ENCODE measurements at regions not wholly inside any gene's neighbourhood (a gene's known extent, or its start where the extent isn't known, plus 50 kb on each side); places are given as distances from the start of the nearest gene placed in this dataset.
A peak's percentile ranks its signal among the peaks of the same experiment; 100 is the strongest.

DNA sequence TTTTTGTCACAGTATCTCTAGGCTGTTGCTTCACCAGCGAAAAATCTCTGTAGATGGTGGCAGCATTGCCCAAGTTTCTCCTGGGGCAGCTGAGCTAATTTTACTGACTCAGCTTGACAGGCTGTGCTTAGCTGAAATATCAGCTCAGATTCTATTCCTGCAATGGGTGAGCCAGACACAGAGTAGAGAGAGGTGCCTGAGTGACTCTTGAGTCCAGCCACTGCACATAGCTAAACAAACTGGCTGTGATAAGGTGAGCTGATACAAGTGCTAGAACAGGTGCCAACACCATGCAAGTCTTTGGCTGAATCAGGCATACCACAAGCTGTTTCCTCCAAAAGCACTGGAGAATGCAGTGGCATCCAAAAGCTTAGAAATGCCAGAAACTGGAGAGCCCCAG, 110.9 kb upstream of the TSPY4 start:
- Histone ChIP-seq H3K27me3 (no peaks in the 10 kb centered on the region), H3K27ac (no peak overlapping the region), H3K4me3 (no peak overlapping the region), H3K9me3 (no peaks in the 10 kb centered on the region), H3K4me1 (no peaks in the 10 kb centered on the region), H3K36me3 (no peaks in the 10 kb centered on the region)
- no peak for DNase-seq
- intact Hi-C loops (cut with DNase I; ENCODE audit: low total_unique reads): no loop called here
- TF ChIP-seq, protein P1, sequence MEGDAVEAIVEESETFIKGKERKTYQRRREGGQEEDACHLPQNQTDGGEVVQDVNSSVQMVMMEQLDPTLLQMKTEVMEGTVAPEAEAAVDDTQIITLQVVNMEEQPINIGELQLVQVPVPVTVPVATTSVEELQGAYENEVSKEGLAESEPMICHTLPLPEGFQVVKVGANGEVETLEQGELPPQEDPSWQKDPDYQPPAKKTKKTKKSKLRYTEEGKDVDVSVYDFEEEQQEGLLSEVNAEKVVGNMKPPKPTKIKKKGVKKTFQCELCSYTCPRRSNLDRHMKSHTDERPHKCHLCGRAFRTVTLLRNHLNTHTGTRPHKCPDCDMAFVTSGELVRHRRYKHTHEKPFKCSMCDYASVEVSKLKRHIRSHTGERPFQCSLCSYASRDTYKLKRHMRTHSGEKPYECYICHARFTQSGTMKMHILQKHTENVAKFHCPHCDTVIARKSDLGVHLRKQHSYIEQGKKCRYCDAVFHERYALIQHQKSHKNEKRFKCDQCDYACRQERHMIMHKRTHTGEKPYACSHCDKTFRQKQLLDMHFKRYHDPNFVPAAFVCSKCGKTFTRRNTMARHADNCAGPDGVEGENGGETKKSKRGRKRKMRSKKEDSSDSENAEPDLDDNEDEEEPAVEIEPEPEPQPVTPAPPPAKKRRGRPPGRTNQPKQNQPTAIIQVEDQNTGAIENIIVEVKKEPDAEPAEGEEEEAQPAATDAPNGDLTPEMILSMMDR (IDR thresholded peaks at IDR 0.05): no peak
- peak in 1 of 3 donors; percentile 16 for TF ChIP-seq POLR2AphosphoS5 (IDR thresholded peaks at IDR 0.05)
- TF ChIP-seq POLR2A (IDR thresholded peaks at IDR 0.05): no peak
- no peak for TF ChIP-seq EP300 (IDR thresholded peaks at IDR 0.05)
- 6 to 50% (median 28%) methylated on average over 1 of the region's 1 CpG; no CpG with 5 or more reads in 2 of the 5 donors for WGBS, 5 donors

DNA sequence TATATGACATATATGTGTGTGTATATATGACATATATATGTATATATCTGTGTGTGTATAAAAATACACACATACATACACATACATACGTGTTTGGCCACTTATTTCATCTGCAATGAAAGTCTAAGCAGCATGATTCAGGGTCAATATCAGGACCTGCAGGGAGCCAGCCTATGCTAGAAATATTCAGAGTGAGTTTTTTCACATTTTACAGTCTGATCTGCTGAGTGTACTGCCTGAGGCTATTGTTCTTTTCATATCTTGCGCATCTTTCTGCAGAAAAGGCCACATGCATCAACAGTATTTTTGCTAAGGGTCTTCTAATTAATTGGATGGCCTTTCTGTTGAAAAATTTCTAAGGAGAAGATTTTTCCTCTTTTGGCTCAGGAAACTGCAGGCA, 80.0 kb upstream of the TSPY4 start:
- H3K27ac ChIP-seq: no peak overlapping the region
- intact Hi-C loops (cut with DNase I; ENCODE audit: low total_unique reads): no loop called here
- no peaks in the 10 kb centered on the region for H3K9me3 ChIP-seq
- DNase-seq: no peak
- WGBS, 5 donors: 47 to 79% (median 69%) methylated on average over 2 of the region's 2 CpGs; no CpG with 5 or more reads in 2 of the 5 donors
- H3K4me1 ChIP-seq: no peaks in the 10 kb centered on the region
- H3K27me3 ChIP-seq: no peaks in the 10 kb centered on the region
- H3K36me3 ChIP-seq: no peaks in the 10 kb centered on the region
- no peak overlapping the region for H3K4me3 ChIP-seq
- TF ChIP-seq, protein P1 (IDR thresholded peaks at IDR 0.05): no peak
- TF ChIP-seq POLR2AphosphoS5 (IDR thresholded peaks at IDR 0.05) (no peak), EP300 (IDR thresholded peaks at IDR 0.05) (no peak), POLR2A (IDR thresholded peaks at IDR 0.05) (no peak)

DNA sequence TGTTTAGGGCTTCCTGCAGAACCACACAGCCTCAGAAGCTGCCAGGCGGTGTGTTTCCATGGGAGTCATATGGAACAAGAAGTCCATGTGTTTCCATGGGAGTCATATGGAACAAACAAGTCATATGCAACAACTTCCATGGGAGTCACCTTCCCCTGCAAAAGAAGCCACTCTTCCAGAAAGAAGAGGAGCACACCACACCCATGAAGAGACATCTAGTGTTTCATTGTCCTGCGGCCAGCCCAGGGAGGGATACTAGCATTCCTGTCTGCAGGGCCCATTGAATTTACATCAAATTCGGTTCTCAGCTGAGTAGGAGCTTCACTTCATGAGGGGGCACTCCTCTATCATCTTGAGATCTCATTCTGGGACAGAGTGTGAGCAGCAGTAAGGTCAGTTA, 79.5 kb upstream of the TSPY4 start:
- Histone ChIP-seq H3K27ac (no peak overlapping the region), H3K4me3 (no peak overlapping the region), H3K36me3 (no peaks in the 10 kb centered on the region), H3K27me3 (no peaks in the 10 kb centered on the region), H3K9me3 (no peaks in the 10 kb centered on the region), H3K4me1 (no peaks in the 10 kb centered on the region)
- intact Hi-C loops (cut with DNase I; ENCODE audit: low total_unique reads): no loop called here
- DNase-seq: no peak
- no peak for TF ChIP-seq POLR2A (IDR thresholded peaks at IDR 0.05)
- 33 to 53% (median 46%) methylated on average over 2 to 3 of the region's 3 CpGs; no CpG with 5 or more reads in 2 of the 5 donors for WGBS, 5 donors

DNA sequence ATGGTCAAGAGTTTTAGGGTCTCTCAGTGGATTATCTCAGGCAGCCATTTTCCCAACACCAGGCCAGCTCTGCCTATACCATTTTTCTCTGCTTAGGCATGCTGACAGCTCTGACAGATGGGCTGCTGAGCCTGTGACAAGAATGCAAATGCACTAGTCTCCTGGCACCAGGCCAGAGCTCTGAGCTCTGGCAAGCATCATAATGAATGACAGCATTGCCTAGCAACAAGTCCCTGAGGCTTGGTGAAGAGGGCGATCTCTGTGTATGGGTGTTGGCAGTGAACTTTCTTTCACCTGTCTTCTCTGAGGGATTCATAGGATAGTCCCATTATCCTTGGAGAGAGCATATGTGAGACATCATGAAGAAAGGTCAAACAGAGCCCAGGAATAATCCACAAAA, 77.9 kb upstream of the TSPY4 start:
- TF ChIP-seq POLR2A (IDR thresholded peaks at IDR 0.05): no peak
- no peak for TF ChIP-seq POLR2AphosphoS5 (IDR thresholded peaks at IDR 0.05)
- TF ChIP-seq EP300 (IDR thresholded peaks at IDR 0.05): no peak
- TF ChIP-seq, protein P1 (IDR thresholded peaks at IDR 0.05): no peak
- H3K4me3 ChIP-seq: no peak overlapping the region
- H3K9me3 ChIP-seq: no peaks in the 10 kb centered on the region
- intact Hi-C loops (cut with DNase I; ENCODE audit: low total_unique reads): no loop called here
- WGBS, 5 donors: 61 to 68% methylated on average over 1 of the region's 1 CpG; no CpG with 5 or more reads in 3 of the 5 donors
- no peaks in the 10 kb centered on the region for H3K4me1 ChIP-seq
- H3K36me3 ChIP-seq: no peaks in the 10 kb centered on the region
- H3K27ac ChIP-seq: no peak overlapping the region
- no peaks in the 10 kb centered on the region for H3K27me3 ChIP-seq
- no peak for DNase-seq

DNA sequence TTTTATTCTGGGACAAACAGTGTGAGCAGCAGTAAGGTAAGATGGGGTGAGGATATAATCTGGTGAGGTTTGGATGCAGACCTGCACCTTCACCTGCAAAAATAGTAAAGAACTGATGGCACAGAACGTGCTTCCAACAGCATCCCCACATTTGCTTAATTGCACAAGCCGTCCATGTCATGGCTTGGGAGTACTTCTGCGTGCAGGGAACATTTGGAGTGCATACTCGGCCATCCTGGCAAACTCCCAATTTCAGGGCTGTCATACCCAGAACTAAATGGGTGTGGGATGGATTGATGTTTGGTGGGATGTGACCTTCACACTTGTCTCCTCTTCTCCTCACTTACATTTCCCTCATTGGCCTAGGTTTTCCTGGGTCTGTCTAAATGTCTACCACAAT, 76.8 kb upstream of the TSPY4 start:
- H3K36me3 ChIP-seq: no peaks in the 10 kb centered on the region
- intact Hi-C loops (cut with DNase I; ENCODE audit: low total_unique reads): no loop called here
- H3K9me3 ChIP-seq: no peaks in the 10 kb centered on the region
- H3K27me3 ChIP-seq: no peaks in the 10 kb centered on the region
- TF ChIP-seq POLR2A (IDR thresholded peaks at IDR 0.05): no peak
- TF ChIP-seq, protein P1 (IDR thresholded peaks at IDR 0.05): no peak
- TF ChIP-seq POLR2AphosphoS5 (IDR thresholded peaks at IDR 0.05): no peak
- TF ChIP-seq EP300 (IDR thresholded peaks at IDR 0.05): no peak
- no peak for DNase-seq
- no peak overlapping the region for H3K27ac ChIP-seq
- no peaks in the 10 kb centered on the region for H3K4me1 ChIP-seq
- WGBS, 5 donors: 46 to 57% (median 48%) methylated on average over 4 of the region's 4 CpGs; no CpG with 5 or more reads in 2 of the 5 donors
- H3K4me3 ChIP-seq: no peak overlapping the region

Data from stomach (tissue), 8 donors.